Cerebellar nuclear complex (tissue), 1 donor: ENCODE measurements at regions not wholly inside any gene's neighbourhood (a gene's known extent, or its start where the extent isn't known, plus 50 kb on each side); places are given as distances from the start of the nearest gene placed in this dataset.

Experiments
- DNase-seq, 2 experiments: peaks; one replicate each; lab custom pipeline; 2025; lab: John Stamatoyannopoulos, UW

DNA sequence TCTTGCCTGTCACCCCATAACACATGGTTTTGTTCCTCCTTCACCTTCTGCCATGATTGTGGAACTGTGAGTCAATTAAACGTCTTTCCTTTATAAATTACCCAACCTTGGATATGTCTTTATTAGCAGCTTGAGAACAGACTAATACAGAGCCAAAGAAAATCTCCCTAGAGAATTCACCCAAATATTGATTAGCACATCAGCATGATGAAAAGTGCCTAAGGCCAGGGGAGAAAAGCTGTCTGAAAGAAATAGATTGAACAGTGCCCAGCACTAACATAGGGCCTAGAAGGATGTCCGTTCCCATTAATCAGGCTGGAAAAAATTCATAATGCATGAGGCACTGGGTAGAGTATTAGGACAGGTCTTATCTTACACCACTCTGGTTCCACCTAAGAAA lies 111.9 kb upstream of the CALN1 start:
- no peak for DNase-seq

GRCh38 chr7:72504061-72504706 lies 92.0 kb upstream of the CALN1 start:
- no peak for DNase-seq

DNA sequence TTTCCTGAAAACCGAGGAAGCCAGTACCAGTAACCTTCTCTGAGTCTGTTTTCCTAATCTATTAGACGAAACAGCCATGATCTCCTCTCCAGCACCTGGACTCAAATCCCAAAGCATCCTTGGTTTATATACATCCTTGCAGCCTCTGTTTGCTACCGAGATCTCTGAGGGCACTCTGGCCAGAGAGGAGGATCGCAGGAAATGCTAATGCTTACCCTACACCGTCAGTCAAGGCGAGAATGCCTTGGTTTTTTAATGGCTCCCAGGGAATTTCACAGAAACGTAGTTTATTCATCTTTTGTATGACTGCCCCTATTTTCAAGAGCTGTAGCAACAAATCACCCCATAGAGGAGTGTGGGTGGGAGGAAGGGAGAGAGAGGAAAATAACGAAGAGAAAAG lies 91.5 kb upstream of the CALN1 start:
- no peak for DNase-seq

- no peak for DNase-seq
Measured at GRCh38 chr7:72494807-72495206, 82.7 kb upstream of the CALN1 start.

DNA sequence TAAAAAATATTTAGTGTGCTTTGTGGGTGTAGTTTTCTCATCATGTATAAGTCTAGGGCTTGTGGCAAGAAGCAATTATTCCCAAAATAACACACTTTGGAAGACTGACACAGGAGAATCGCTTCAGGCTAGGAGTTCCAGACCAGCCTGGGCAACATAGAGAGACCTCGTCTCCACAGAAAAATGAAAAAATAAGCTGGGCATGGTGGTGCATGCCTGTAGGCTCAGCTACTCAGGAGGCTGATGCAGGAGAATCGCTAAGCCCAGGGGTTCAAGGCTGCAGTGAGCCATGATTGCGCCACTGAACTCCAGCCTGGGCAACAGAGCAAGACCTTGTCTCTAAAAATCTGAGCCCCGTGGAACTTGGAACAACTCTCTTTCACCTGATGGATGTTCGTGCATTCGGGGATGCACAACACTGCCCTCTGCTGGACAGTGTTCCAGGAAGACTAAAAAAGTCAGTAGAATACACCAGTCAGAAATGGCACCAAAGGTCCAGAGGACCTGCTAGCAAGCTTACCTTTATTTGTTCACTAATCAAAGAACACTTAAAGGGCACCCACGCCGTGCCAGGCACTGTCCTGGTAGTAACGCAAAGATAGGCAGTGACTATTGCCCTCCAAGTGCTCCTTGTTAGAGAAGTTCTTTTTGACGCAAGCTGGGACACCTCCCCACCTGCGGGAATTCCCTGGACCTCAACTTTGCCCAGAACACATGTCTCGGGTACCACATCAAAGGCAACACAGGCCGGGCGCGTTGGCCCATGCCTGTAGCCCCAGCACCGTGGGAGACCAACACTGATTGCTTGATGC lies 81.9 kb upstream of the CALN1 start:
- DNase-seq, result peak; percentile 19 to 66

DNA sequence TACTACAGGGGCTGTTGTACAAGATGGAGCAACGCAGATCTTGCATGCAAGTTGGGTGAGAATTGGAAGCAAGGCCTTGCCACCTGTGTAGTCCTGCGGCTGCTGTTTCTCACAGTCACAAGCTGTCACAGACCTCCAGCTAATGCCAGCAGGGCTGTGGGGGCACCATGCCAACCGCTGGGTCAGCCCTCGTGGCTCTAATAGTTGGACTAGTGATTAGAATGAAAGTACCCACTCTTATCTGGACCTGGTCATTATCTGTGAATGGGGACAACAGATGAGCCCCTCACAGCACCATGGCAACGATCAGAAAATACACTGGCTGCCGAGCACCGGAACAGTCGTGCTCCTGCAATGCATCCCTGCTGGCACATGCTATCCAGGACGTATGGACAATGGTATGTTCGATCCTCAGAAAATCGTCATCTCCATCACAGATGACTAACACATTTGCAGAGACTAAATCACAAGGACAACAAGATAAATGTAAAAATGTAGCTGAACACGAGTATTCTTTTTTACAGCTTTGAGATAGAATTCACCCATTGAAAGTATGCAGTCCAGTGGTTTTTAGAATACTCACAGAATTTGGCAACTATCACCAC lies 80.4 kb upstream of the CALN1 start:
- peak in 1 of 2 experiments; percentile 12 for DNase-seq

- no peak for DNase-seq
Measured at GRCh38 chr7:72490301-72490700, 78.2 kb upstream of the CALN1 start.

GRCh38 chr7:72481934-72482333 lies 69.8 kb upstream of the CALN1 start:
- DNase-seq, result no peak

- no peak for DNase-seq
Measured at GRCh38 chr7:72476608-72477305, 64.6 kb upstream of the CALN1 start.

GRCh38 chr7:72467237-72467636 lies 55.1 kb upstream of the CALN1 start:
- DNase-seq, result no peak

GRCh38 chr7:72466797-72467196 lies 54.7 kb upstream of the CALN1 start:
- no peak for DNase-seq

DNA sequence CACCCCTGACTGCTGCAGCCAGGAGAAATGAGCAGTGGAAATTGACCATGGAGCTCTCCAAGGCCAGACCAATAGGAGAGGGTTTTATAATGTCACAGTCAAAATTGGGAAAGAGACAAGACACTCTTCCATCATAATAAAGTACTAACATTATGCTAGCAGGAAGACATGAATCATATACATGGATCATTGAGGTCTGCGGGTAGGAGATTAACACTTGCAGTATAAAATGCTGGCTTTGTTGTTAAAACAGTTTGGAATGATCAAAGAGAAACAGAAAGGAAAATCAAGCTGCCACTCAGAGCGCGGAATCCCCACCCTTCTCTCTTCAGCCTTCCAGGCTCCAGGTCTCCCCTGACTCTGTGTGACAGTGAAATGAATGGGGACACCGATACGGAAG lies 53.4 kb upstream of the CALN1 start:
- DNase-seq, result no peak

- DNase-seq, result no peak
Measured at GRCh38 chr7:72462311-72462710, 50.2 kb upstream of the CALN1 start.
